Endothelial cell of umbilical vein (primary cell): ENCODE measurements at regions not wholly inside any gene's neighbourhood (a gene's known extent, or its start where the extent isn't known, plus 50 kb on each side); places are given as distances from the start of the nearest gene placed in this dataset.

Experiments used
- BruUV-seq: library from RNA; stranded (reverse); fragments of 400-500 nt; replicated peaks from 2 replicates; lab custom pipeline; 2021; lab: Mats Ljungman, UMichigan
- CTCF ChIA-PET: fragments of 300-600, 350-600 bp; sonication (Branson Sonifier 250); formaldehyde crosslinking; loops from one replicate; lab custom pipeline; 2021; ENCODE audit warnings: antibody characterized with exemption, inconsistent platforms; lab: Charles Lee
- POLR2A ChIA-PET: fragments of 300-600, 350-600 bp; sonication (Branson Sonifier 250); formaldehyde crosslinking; loops from one replicate; lab custom pipeline; 2021; ENCODE audit warnings: antibody characterized with exemption, inconsistent platforms; lab: Charles Lee
- DNase-seq: peaks from one replicate; pipeline ENCODE4 v3.0.0-alpha.2; 2011; ENCODE audit warnings: low read depth, low spot score
- FAIRE-seq: peaks from 2 replicates; lab custom pipeline; 2011; peaks lifted over from hg19 to GRCh38; lab: Jason Lieb, UNC
- H2AFZ ChIP-seq: 2 replicates; pipeline ENCODE4 v1.6.0; 2012; ENCODE audit warnings: low read depth, low read length, control low read depth, inconsistent platforms
- H3K27ac ChIP-seq: 2 replicates; pipeline ENCODE4 v1.5.1; 2011; ENCODE audit warnings: low read depth, mild to moderate bottlenecking, control low read depth, low read length, moderate library complexity; ENCODE audit not compliant: insufficient read depth
- H3K27me3 ChIP-seq, 2 experiments: 2 replicates each; pipeline versions ENCODE4 v1.6.0 to v1.6.1; 2011; ENCODE audit warnings: low read length in 2 of 2, mixed read lengths in 1 of 2; ENCODE audit not compliant: control insufficient read depth in 2 of 2, insufficient read depth in 2 of 2
- H3K36me3 ChIP-seq, 2 experiments: 2 replicates in 1 of 2; 3 replicates in 1 of 2; pipeline ENCODE4 v1.5.1; 2011; ENCODE audit warnings: low read length in 2 of 2, mild to moderate bottlenecking in 1 of 2, moderate library complexity in 1 of 2; ENCODE audit not compliant: control insufficient read depth in 2 of 2, insufficient read depth in 2 of 2; ENCODE audit errors: extremely low read depth in 1 of 2
- H3K4me1 ChIP-seq: 3 replicates; pipeline ENCODE4 v1.5.1; 2011; ENCODE audit warnings: mild to moderate bottlenecking, low read length; ENCODE audit not compliant: control insufficient read depth, insufficient read depth; ENCODE audit errors: extremely low read depth
- H3K4me2 ChIP-seq: 2 replicates; pipeline ENCODE4 v1.6.1; 2011; ENCODE audit warnings: low read length, control low read depth, mixed read lengths; ENCODE audit not compliant: insufficient read depth
- H3K4me3 ChIP-seq, 3 experiments: fragments of 200-600 bp in 1 of 3; sonication (generic), shearing (Covaris generic) in 1 of 3; replicated peaks in 1 of 3; 2 replicates each; pipeline ENCODE4 v1.5.1; 2011 to 2016; ENCODE audit warnings: control low read depth in 3 of 3, low read length in 3 of 3, mild to moderate bottlenecking in 2 of 3, inconsistent platforms in 1 of 3, low read depth in 1 of 3, moderate library complexity in 1 of 3; ENCODE audit not compliant: insufficient read depth in 1 of 3
- H3K79me2 ChIP-seq: 2 replicates; pipeline ENCODE4 v1.6.0; 2012; ENCODE audit warnings: low read length, inconsistent platforms; ENCODE audit not compliant: control insufficient read depth, insufficient read depth
- H3K9ac ChIP-seq: replicated peaks from 2 replicates; pipeline ENCODE3; 2011; ENCODE audit warnings: low read length, control low read depth; ENCODE audit not compliant: insufficient read depth; ENCODE audit errors: extremely low read depth
- H3K9me1 ChIP-seq: replicated peaks from 3 replicates; pipeline ENCODE4 v1.6.0; 2011; ENCODE audit warnings: mild to moderate bottlenecking, low read length; ENCODE audit not compliant: control insufficient read depth, insufficient read depth; ENCODE audit errors: extremely low read depth
- H3K9me3 ChIP-seq: replicated peaks from 2 replicates; pipeline ENCODE4 v1.5.1; 2012; ENCODE audit warnings: low read length, inconsistent platforms; ENCODE audit not compliant: control insufficient read depth, insufficient read depth
- H4K20me1 ChIP-seq: replicated peaks from 2 replicates; pipeline ENCODE3; 2011; ENCODE audit warnings: mild to moderate bottlenecking, low read length; ENCODE audit not compliant: control insufficient read depth, insufficient read depth; ENCODE audit errors: extremely low read depth
- EZH2 ChIP-seq: IDR thresholded peaks from 2 replicates; pipeline ENCODE4 v1.6.1; 2012; ENCODE audit warnings: borderline replicate concordance, low read depth, mild to moderate bottlenecking, moderate library complexity, low read length, inconsistent platforms; ENCODE audit not compliant: severe bottlenecking
- FOS ChIP-seq: IDR thresholded peaks from 2 replicates; pipeline ENCODE4 v1.6.1; 2011; ENCODE audit warnings: mild to moderate bottlenecking, low read length, moderate library complexity, borderline replicate concordance; ENCODE audit not compliant: insufficient read depth
- GATA2 ChIP-seq: IDR thresholded peaks from 2 replicates; pipeline ENCODE4 v1.7.0; 2011; ENCODE audit warnings: low read depth, mild to moderate bottlenecking, moderate library complexity, mixed read lengths, low read length; ENCODE audit not compliant: insufficient read length, insufficient read depth
- JUN ChIP-seq: IDR thresholded peaks from 2 replicates; pipeline ENCODE4 v1.6.1; 2011; ENCODE audit warnings: borderline replicate concordance, low read depth; ENCODE audit not compliant: insufficient read length, insufficient read depth
- MYC ChIP-seq: IDR thresholded peaks from one replicate; pipeline ENCODE4 v1.6.1; 2011; ENCODE audit warnings: mild to moderate bottlenecking, low read depth, low read length
- POLR2A ChIP-seq: IDR thresholded peaks from 2 replicates; pipeline ENCODE4 v1.6.1; 2012; ENCODE audit warnings: low read depth, mild to moderate bottlenecking, control low read depth, low read length
- POLR2AphosphoS5 ChIP-seq: IDR thresholded peaks from 2 replicates; pipeline ENCODE4 v1.6.1; 2012; ENCODE audit warnings: low read depth, mild to moderate bottlenecking, control low read depth, low read length, moderate library complexity; ENCODE audit not compliant: insufficient read depth
- dilution Hi-C: fragments of 300-500 bp; cut with MboI; formaldehyde crosslinking; loops from one replicate; pipeline ENCODE4 v1.15.0; 2019; ENCODE audit warnings: low sequenced_read_pairs; ENCODE audit not compliant: extremely low pct_ligation_motif_present
- intact Hi-C: fragments of 100-400 bp; cut with micrococcal nuclease; formaldehyde crosslinking; loops from one replicate; pipeline ENCODE4 v1.10.0; 2022
- TF ChIP-seq, protein P1 (sequence below), 2 donors: IDR thresholded peaks; 1 replicate in 1 of 2; 2 replicates in 1 of 2; pipeline ENCODE4 v1.5.1; 2011; ENCODE audit warnings: low read length in 2 of 2, mild to moderate bottlenecking in 2 of 2, moderate library complexity in 2 of 2, control low read depth in 1 of 2, inconsistent platforms in 1 of 2, low read depth in 1 of 2; ENCODE audit not compliant: insufficient read depth in 1 of 2; ENCODE audit errors: extremely low read depth in 1 of 2
- TF ChIP-seq, protein P2 (sequence below): IDR thresholded peaks from 2 replicates; pipeline ENCODE4 v1.6.1; 2011; ENCODE audit not compliant: insufficient read depth, insufficient read length

- no peak overlapping the region for H3K27ac ChIP-seq
- no peak overlapping the region for H3K9ac ChIP-seq
- no TSS peak for BruUV-seq
- dilution Hi-C loops (no loop called here), intact Hi-C loops (no loop called here)
- no peaks in the 10 kb centered on the region for H3K9me1 ChIP-seq
- peaks cover 1% of the 10 kb centered on the region for H3K9me3 ChIP-seq
- FAIRE-seq: no peak
- H2AFZ ChIP-seq: no peak overlapping the region
- H3K4me2 ChIP-seq: no peak overlapping the region
- DNase-seq: no peak
- no peaks in the 10 kb centered on the region for H3K4me1 ChIP-seq
- TF ChIP-seq GATA2: no peak
- TF ChIP-seq, protein P1, sequence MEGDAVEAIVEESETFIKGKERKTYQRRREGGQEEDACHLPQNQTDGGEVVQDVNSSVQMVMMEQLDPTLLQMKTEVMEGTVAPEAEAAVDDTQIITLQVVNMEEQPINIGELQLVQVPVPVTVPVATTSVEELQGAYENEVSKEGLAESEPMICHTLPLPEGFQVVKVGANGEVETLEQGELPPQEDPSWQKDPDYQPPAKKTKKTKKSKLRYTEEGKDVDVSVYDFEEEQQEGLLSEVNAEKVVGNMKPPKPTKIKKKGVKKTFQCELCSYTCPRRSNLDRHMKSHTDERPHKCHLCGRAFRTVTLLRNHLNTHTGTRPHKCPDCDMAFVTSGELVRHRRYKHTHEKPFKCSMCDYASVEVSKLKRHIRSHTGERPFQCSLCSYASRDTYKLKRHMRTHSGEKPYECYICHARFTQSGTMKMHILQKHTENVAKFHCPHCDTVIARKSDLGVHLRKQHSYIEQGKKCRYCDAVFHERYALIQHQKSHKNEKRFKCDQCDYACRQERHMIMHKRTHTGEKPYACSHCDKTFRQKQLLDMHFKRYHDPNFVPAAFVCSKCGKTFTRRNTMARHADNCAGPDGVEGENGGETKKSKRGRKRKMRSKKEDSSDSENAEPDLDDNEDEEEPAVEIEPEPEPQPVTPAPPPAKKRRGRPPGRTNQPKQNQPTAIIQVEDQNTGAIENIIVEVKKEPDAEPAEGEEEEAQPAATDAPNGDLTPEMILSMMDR (IDR thresholded peaks at IDR 0.05; ENCODE audit: extremely low read depth in 1 of 2, insufficient read depth in 1 of 2, low read depth in 1 of 2, low read length in 2 of 2): no peak
- TF ChIP-seq JUN: no peak
- TF ChIP-seq, protein P2, sequence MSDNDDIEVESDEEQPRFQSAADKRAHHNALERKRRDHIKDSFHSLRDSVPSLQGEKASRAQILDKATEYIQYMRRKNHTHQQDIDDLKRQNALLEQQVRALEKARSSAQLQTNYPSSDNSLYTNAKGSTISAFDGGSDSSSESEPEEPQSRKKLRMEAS: no peak
- no peak for TF ChIP-seq POLR2AphosphoS5
- TF ChIP-seq EZH2: no peak
- no peak for TF ChIP-seq POLR2A
- no peak for TF ChIP-seq FOS
- no peak for TF ChIP-seq MYC
- H3K36me3 ChIP-seq: no peaks in the 10 kb centered on the region
- ChIA-PET CTCF (no interaction called here), POLR2A (no interaction called here)
- H3K79me2 ChIP-seq: no peaks in the 10 kb centered on the region
- no peaks in the 10 kb centered on the region for H3K27me3 ChIP-seq
- H4K20me1 ChIP-seq: no peaks in the 10 kb centered on the region
- no peak overlapping the region for H3K4me3 ChIP-seq
Measured at GRCh38 chr10:56104487-56104886, 256.6 kb downstream of the ZWINT start.
